Activated CD4-positive, alpha-beta T cell treated with anti-CD3 and anti-CD28 coated beads for 24 hours (primary cell): ENCODE measurements at regions not wholly inside any gene's neighbourhood (a gene's known extent, or its start where the extent isn't known, plus 50 kb on each side); places are given as distances from the start of the nearest gene placed in this dataset.

Experiments used
- DNase-seq, 2 donors: peaks; one replicate each; pipeline ENCODE4 v3.0.0-alpha.2; 2020; ENCODE audit warnings: low read depth in 2 of 2

DNA sequence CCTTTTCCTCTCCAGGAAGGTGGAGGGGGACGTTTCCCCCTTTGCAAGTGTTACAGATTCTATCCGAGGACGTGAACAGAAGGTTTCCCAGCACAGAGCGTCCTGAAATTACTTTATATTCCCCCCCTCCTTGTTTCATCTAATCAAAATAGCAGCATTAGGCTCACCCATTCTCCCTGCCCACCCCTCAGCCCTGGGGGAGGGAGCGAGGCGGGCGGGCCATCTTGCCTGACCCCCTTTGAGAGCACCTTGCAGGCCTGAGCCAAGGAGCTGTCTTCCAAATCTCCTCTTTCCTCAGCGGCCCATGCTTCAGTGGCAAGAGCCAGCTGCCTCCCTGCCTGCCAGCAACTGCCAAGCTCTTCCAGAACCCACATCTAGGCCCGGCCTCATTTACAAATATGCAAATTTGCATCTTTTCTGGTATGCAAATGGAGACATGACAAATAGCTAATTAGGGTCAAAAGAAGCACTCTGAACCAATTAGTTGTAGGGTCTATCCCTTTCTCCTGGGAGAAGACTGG, 69.1 kb upstream of the POU3F1 start:
- no peak for DNase-seq

DNA sequence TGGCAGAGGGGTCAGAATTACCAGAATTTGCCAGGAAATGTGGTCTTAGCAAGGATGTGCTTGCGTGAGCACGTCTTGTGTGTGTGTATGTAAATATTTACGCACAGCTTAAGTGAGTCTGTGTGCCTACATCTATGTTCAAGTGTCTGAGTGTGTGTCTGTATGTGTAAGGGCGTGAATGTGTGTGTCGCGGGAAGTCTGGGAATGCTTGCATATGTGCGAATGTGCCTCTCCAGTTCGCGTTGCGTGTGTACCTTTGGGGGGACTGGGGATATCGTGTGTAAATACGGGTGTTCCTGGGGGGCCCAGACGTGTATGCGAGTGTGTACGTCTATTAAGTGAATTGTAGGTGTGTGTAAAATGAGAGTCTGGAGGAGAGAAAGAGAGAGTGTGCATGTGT, 68.6 kb upstream of the POU3F1 start:
- no peak for DNase-seq

DNA sequence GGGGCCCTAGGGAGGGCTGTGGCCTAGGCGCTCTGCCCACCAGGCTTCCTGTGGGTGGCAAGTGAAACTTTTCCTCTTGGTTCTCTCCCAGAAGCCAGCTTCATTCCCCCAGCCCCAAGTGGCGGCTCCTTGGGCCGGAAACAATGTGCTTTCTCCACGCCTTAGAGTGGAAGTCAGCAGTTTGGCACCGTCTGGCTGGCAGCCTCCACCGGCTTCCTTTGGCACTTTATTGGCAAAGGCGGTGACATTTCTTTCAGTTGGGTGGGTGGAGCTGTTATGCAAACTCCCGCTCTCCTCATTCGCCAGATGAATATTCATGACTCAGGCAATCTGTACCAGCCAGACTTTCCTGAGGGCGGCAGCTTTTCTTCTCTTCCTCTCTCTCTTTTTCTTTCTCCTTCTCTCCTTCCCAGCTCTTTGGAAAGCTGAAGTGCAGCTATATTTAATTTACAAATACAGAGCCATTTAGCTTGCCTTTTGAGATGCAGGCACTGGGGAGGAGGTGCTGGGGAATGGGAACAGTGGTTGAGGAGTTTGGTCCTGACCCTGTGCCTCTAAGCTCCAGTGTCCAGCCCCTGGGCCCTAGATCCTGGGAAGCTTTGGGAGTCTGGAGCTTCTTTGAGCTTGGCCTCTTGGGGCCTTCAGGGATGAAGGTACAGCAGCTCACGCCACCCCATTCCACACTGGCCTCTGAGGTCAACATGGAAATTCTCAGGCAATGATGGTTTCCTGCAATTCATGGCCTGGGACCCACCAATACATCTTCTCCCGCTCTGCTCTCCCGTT, 67.8 kb upstream of the POU3F1 start:
- no peak for DNase-seq

- no peak for DNase-seq
Observed at GRCh38 chr1:38113159-38113666, 66.6 kb upstream of the POU3F1 start.

DNA sequence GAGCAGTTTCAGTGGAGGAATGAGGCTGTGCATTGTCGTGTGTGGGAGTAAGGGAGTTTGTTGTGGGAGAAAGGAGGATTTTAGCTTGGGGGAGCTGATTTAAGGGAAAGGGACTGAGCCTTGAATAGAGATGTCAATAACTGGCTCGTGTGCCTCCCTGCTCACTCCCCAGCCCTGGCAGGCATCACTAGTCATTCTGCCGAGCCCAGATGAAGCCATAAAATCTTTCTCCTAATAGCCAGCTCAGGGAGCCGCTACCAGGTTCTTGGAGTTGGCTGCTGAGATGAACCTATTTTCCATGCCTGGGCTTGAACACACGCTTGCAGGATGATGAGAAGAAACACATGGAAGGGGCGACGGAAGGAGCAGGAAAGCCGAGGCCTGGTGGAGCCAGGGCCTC, 65.0 kb upstream of the POU3F1 start:
- DNase-seq, result no peak

GRCh38 chr1:38105267-38105666, 58.7 kb upstream of the POU3F1 start:
- no peak for DNase-seq

GRCh38 chr1:38102636-38103035, 56.0 kb upstream of the POU3F1 start:
- DNase-seq, result no peak

- no peak for DNase-seq
Observed at GRCh38 chr1:38101037-38101785, 54.6 kb upstream of the POU3F1 start.

- DNase-seq, result no peak
Observed at GRCh38 chr1:38098101-38098847, 51.7 kb upstream of the POU3F1 start.

GRCh38 chr1:38097284-38097898, 50.8 kb upstream of the POU3F1 start:
- DNase-seq, result no peak
